ENCODE measurements at regions not wholly inside any gene's neighbourhood (a gene's known extent, or its start where the extent isn't known, plus 50 kb on each side); places are given as distances from the start of the nearest gene placed in this dataset.

DNA sequence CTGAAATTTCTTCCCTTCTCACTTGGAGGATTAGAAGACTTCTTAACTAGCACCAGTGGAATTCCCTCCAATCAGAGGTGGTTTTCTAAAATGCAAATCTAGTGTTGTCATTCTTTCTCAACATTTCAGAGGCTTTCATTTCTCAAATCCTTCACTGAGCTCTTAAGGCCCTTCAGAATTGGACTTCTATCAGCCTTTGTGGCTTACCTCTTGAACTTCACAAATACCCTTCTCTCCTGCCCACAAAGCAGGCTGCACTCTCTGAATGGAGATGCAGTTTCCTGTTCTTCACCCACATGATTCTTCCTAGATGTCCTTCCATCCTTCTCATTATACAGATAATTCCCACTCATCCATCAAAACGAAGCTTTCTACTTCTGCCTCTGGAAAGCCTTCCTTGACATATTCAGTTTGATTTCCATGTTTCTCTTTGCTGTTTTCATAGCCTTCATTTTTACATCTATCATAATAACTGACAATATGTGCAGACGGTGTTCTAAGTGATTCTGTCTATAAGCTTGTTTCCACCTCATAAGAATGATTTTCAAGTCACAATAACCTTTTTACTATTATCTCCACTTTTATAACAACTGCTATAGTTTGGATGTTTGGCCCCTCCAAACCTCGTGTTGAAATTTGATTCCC, 123.1 kb upstream of the GPR12 start:
- H3K4me3 Mint-ChIP-seq = no peak overlapping the region
- H2AK5ac ChIP-seq (ENCODE audit: insufficient read length, low read length) = no peak overlapping the region
- H2BK12ac ChIP-seq (ENCODE audit: insufficient read length, low read depth, low read length) = no peak overlapping the region
- H2BK20ac ChIP-seq (ENCODE audit: low read depth, low read length, poor library complexity, severe bottlenecking) = no peak overlapping the region
- H3K14ac ChIP-seq (ENCODE audit: insufficient read depth, low read length) = no peak overlapping the region
- peaks cover 17 to 20% of the 10 kb centered on the region in 2 experiments for H3K4me1 Mint-ChIP-seq
- H3K4me1 ChIP-seq (ENCODE audit: insufficient read depth, low read length) = peaks cover 2% of the 10 kb centered on the region; the same call in 1 of the 2 replicates
- no peak for DNase-seq
- no peak overlapping the region for H3K56ac ChIP-seq (ENCODE audit: insufficient read length, low read depth, low read length)
- no peak overlapping the region for H2BK15ac ChIP-seq (ENCODE audit: low read depth, low read length)
- no peak overlapping the region for H3T11ph ChIP-seq (ENCODE audit: low read length)
- WGBS (ENCODE audit: extremely low coverage, insufficient read length, low lambda C conversion rate) = no CpG with 5 or more reads among the region's 3 CpGs
- no peak overlapping the region for H2BK120ac ChIP-seq (ENCODE audit: low read depth, low read length, poor library complexity, severe bottlenecking)
- TF ChIP-seq, protein P1, sequence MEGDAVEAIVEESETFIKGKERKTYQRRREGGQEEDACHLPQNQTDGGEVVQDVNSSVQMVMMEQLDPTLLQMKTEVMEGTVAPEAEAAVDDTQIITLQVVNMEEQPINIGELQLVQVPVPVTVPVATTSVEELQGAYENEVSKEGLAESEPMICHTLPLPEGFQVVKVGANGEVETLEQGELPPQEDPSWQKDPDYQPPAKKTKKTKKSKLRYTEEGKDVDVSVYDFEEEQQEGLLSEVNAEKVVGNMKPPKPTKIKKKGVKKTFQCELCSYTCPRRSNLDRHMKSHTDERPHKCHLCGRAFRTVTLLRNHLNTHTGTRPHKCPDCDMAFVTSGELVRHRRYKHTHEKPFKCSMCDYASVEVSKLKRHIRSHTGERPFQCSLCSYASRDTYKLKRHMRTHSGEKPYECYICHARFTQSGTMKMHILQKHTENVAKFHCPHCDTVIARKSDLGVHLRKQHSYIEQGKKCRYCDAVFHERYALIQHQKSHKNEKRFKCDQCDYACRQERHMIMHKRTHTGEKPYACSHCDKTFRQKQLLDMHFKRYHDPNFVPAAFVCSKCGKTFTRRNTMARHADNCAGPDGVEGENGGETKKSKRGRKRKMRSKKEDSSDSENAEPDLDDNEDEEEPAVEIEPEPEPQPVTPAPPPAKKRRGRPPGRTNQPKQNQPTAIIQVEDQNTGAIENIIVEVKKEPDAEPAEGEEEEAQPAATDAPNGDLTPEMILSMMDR (conservative IDR thresholded peaks at IDR 0.05) = no peak
- H3K9me3 ChIP-seq (ENCODE audit: control insufficient read depth, low read depth, low read length) = no peaks in the 10 kb centered on the region
- H3K27ac Mint-ChIP-seq = no peak overlapping the region
- peaks cover 3% of the 10 kb centered on the region for H3K27me3 Mint-ChIP-seq (ENCODE audit: low read depth)
- no peaks in the 10 kb centered on the region for H4K20me1 ChIP-seq (ENCODE audit: control insufficient read depth, insufficient read depth, insufficient read length)
- peaks cover 0 to 3% (median 0%) of the 10 kb centered on the region in 3 experiments; a peak in 2 of 7 replicates for H3K36me3 Mint-ChIP-seq (ENCODE audit: insufficient read depth in 1 of 3, low read depth in 3 of 3)
- no peak overlapping the region for H3K18ac ChIP-seq (ENCODE audit: insufficient read length, low read depth, low read length)
- no peak overlapping the region for H4K8ac ChIP-seq (replicated peaks; ENCODE audit: insufficient read length, low read depth, low read length)
- no peak overlapping the region for H3K9ac ChIP-seq (ENCODE audit: extremely low read depth, insufficient read length, low read length)
- H2BK5ac ChIP-seq (ENCODE audit: insufficient read length, low read length) = no peak overlapping the region
- no peak overlapping the region for H4K91ac ChIP-seq (ENCODE audit: insufficient read length, low read depth, low read length)
- H2AFZ ChIP-seq (ENCODE audit: low read length) = no peak overlapping the region
- H3K4ac ChIP-seq (ENCODE audit: low read depth, low read length) = no peak overlapping the region
- H3K27me3 ChIP-seq (ENCODE audit: insufficient read depth, low read length) = no peaks in the 10 kb centered on the region
- no peaks in the 10 kb centered on the region for H3K79me2 ChIP-seq (ENCODE audit: insufficient read depth, low read length)
- no peak overlapping the region for H4K5ac ChIP-seq (ENCODE audit: insufficient read length, low read depth, low read length)
- no peak overlapping the region for H3K23ac ChIP-seq (ENCODE audit: insufficient read length, low read depth, low read length)
- no peak overlapping the region for H3K4me2 ChIP-seq (ENCODE audit: insufficient read depth, insufficient read length, low read length)
- H3K27ac ChIP-seq (ENCODE audit: insufficient read length, low read depth, low read length) = no peak overlapping the region
- no peaks in the 10 kb centered on the region for H3K79me1 ChIP-seq (ENCODE audit: insufficient read depth, low read depth, low read length, poor library complexity, severe bottlenecking)
- peaks cover 0 to 2% of the 10 kb centered on the region in 2 experiments; a peak in 1 of 5 replicates for H3K9me3 Mint-ChIP-seq
- H3K23me2 ChIP-seq (ENCODE audit: insufficient read length, low read depth, low read length, poor library complexity, severe bottlenecking) = no peaks in the 10 kb centered on the region
